ENCODE measurements at regions not wholly inside any gene's neighbourhood (a gene's known extent, or its start where the extent isn't known, plus 50 kb on each side); places are given as distances from the start of the nearest gene placed in this dataset.

DNA sequence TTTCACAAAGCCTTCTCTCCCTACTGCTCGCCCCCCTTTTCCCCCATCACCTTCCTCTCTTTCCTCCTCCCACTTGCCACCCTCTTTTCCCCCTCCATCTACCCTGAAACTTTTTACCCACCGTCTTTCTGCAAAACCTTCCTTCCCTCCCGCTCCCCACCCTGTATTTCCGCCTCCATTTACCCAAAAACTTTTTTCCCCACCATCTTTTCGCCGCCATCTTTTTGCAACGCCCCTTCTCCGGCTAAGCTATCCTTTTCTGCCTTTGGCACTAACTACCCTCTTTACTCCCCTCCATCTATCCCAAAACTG is 205.2 kb upstream of the WSB1 start:
- TF ChIP-seq CTCF (IDR thresholded peaks at IDR 0.05), result no peak
- TF ChIP-seq POLR2A (IDR thresholded peaks at IDR 0.05), result no peak
